ENCODE measurements at regions not wholly inside any gene's neighbourhood (a gene's known extent, or its start where the extent isn't known, plus 50 kb on each side); places are given as distances from the start of the nearest gene placed in this dataset.
A peak's percentile ranks its signal among the peaks of the same experiment; 100 is the strongest.

DNA sequence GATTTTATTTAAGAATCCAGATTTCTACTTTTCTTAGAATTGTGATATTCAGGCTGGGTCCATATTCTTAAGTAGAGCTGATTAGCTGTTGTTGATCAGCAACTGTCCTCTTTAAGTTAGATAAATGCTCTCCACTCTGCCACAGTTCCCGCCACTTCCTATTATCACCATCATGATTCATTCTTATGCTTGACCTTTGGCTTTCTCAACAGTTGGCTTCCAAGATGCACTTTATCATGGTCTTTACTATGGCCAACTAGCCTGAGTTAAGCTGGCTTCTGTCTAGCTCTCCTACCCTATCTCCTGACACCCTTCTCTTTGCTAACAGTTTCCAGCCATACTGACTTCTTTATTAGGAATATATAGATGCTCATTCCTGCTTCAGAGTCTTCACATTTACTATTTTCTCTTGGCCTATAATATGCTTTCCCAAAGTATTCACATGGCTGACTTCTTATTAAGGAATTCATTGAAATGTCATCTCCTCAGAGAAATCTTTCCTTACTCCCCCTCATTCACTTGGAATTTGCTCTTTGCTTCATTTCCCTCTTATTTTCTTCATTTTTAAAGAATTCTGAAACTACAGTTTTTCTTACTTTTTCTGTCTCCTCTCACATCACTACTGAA is 149.0 kb upstream of the IGF1 start:
- H3K4me3 ChIP-seq (ENCODE audit: low read length): peak overlapping the region; percentile 1
- H3K9me3 ChIP-seq (ENCODE audit: control insufficient read depth, low read length): peaks cover 19% of the 10 kb centered on the region
- peak; percentile 19 for DNase-seq (ENCODE audit: low read depth)
- peak overlapping the region; percentile 56 for H3K9ac ChIP-seq (ENCODE audit: low read length)
- H3K4me1 ChIP-seq (ENCODE audit: control insufficient read depth, insufficient read depth, low read length): peaks cover 50% of the 10 kb centered on the region
- no peaks in the 10 kb centered on the region for H3K27me3 ChIP-seq (replicated peaks; ENCODE audit: control insufficient read depth, insufficient read depth, low read length)
- no peaks in the 10 kb centered on the region for H3K36me3 ChIP-seq (ENCODE audit: control insufficient read depth, insufficient read depth, low read length, severe bottlenecking)

DNA sequence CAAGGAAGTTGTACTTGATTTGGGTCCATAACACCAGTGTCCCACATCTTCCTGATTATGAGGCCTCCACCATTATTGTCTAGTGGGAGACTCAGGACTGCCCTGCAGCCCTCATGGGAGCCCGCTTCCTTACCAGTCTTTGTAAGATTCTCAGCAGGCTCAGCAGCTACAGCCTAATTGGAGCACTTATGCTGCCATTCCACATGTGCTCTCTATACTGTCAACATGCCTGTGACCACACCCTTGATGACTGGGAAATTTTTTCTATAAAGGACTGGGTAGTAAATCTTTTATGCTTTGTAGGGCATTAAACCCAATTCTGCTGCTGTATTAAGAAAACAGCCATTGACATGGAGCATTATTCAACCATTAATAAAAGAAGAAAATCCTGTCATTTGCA is 145.5 kb upstream of the IGF1 start:
- Histone ChIP-seq H3K36me3 (ENCODE audit: control insufficient read depth, insufficient read depth, low read length, severe bottlenecking) (no peaks in the 10 kb centered on the region), H3K4me1 (ENCODE audit: control insufficient read depth, insufficient read depth, low read length) (peaks cover 24% of the 10 kb centered on the region), H3K4me3 (ENCODE audit: low read length) (no peak overlapping the region), H3K9me3 (ENCODE audit: control insufficient read depth, low read length) (peaks cover 19% of the 10 kb centered on the region), H3K27me3 (replicated peaks; ENCODE audit: control insufficient read depth, insufficient read depth, low read length) (no peaks in the 10 kb centered on the region), H3K9ac (ENCODE audit: low read length) (no peak overlapping the region)
- DNase-seq (ENCODE audit: low read depth): no peak

DNA sequence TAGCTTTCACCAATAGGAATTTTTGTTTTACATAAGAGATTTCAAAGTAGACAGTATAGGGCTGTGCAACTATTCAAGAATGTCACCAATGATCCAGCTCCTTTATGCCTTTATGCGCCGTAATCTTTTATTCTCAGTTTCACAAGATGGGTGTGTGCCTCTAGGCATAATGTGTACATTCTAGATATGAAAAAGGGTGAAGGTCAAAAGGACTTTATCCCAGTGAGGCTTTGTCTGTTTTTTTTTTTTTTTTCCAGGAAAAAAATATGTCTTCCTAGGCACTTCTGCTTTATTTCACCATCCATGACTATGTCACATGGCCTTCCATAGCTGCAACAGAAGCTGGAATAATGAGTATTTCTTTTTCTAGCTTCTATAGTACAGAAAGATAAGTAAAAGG is 142.3 kb upstream of the IGF1 start:
- Histone ChIP-seq H3K4me1 (ENCODE audit: control insufficient read depth, insufficient read depth, low read length) (no peaks in the 10 kb centered on the region), H3K4me3 (ENCODE audit: low read length) (no peak overlapping the region), H3K27me3 (replicated peaks; ENCODE audit: control insufficient read depth, insufficient read depth, low read length) (no peaks in the 10 kb centered on the region), H3K9ac (ENCODE audit: low read length) (no peak overlapping the region), H3K36me3 (ENCODE audit: control insufficient read depth, insufficient read depth, low read length, severe bottlenecking) (no peaks in the 10 kb centered on the region), H3K9me3 (ENCODE audit: control insufficient read depth, low read length) (peaks cover 12% of the 10 kb centered on the region)
- no peak for DNase-seq (ENCODE audit: low read depth)

GRCh38 chr12:102618197-102618877 is 138.0 kb upstream of the IGF1 start:
- Histone ChIP-seq H3K9me3 (ENCODE audit: control insufficient read depth, low read length) (no peaks in the 10 kb centered on the region), H3K4me1 (ENCODE audit: control insufficient read depth, insufficient read depth, low read length) (no peaks in the 10 kb centered on the region), H3K9ac (ENCODE audit: low read length) (no peak overlapping the region), H3K4me3 (ENCODE audit: low read length) (no peak overlapping the region), H3K36me3 (ENCODE audit: control insufficient read depth, insufficient read depth, low read length, severe bottlenecking) (no peaks in the 10 kb centered on the region), H3K27me3 (replicated peaks; ENCODE audit: control insufficient read depth, insufficient read depth, low read length) (no peaks in the 10 kb centered on the region)
- no peak for DNase-seq (ENCODE audit: low read depth)

DNA sequence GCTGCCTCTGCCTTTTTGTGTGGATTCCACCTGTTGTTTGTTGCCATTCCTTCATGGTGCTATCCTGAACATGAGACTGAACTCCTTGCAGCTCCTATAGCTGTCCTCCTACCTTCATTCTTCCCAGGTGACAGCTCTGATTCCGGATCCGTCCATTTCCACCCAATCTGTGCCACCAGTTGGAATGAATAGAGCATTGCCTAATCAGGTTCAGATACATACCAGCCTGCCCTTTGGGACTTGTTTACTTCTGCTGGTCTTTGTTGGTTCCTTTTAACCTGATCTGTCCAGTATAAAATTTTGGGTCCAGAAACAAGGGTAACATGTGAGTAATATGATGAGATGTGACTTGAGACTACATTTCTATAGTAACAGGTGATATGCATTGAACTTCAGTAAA is 136.3 kb upstream of the IGF1 start:
- no peak for DNase-seq (ENCODE audit: low read depth)
- H3K27me3 ChIP-seq (replicated peaks; ENCODE audit: control insufficient read depth, insufficient read depth, low read length): no peaks in the 10 kb centered on the region
- no peaks in the 10 kb centered on the region for H3K4me1 ChIP-seq (ENCODE audit: control insufficient read depth, insufficient read depth, low read length)
- no peak overlapping the region for H3K4me3 ChIP-seq (ENCODE audit: low read length)
- H3K9me3 ChIP-seq (ENCODE audit: control insufficient read depth, low read length): no peaks in the 10 kb centered on the region
- H3K9ac ChIP-seq (ENCODE audit: low read length): no peak overlapping the region
- H3K36me3 ChIP-seq (ENCODE audit: control insufficient read depth, insufficient read depth, low read length, severe bottlenecking): no peaks in the 10 kb centered on the region

DNA sequence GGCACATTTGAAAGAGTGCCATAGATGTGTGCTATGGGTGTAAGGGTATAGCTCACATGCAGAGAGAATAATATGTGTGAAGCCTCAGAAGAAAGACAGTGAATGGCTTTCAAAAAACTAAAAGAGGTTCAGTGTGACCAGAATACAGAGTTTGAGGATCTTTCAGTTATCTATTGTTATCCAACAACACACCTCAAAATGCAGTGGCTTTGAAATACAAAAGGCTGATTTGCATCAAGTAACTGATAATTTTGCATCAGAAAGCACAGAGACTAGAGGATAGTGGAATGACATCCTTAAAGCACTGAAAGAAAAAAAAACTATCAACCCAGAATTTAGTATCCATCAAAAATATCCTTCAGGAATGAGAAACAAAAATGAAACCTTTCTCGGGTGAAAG is 131.6 kb upstream of the IGF1 start:
- no peaks in the 10 kb centered on the region for H3K4me1 ChIP-seq (ENCODE audit: control insufficient read depth, insufficient read depth, low read length)
- no peaks in the 10 kb centered on the region for H3K27me3 ChIP-seq (replicated peaks; ENCODE audit: control insufficient read depth, insufficient read depth, low read length)
- no peak overlapping the region for H3K9ac ChIP-seq (ENCODE audit: low read length)
- H3K36me3 ChIP-seq (ENCODE audit: control insufficient read depth, insufficient read depth, low read length, severe bottlenecking): no peaks in the 10 kb centered on the region
- H3K9me3 ChIP-seq (ENCODE audit: control insufficient read depth, low read length): no peaks in the 10 kb centered on the region
- H3K4me3 ChIP-seq (ENCODE audit: low read length): no peak overlapping the region
- DNase-seq (ENCODE audit: low read depth): no peak

- Histone ChIP-seq H3K4me3 (ENCODE audit: low read length) (no peak overlapping the region), H3K9ac (ENCODE audit: low read length) (no peak overlapping the region), H3K4me1 (ENCODE audit: control insufficient read depth, insufficient read depth, low read length) (no peaks in the 10 kb centered on the region), H3K27me3 (replicated peaks; ENCODE audit: control insufficient read depth, insufficient read depth, low read length) (no peaks in the 10 kb centered on the region), H3K36me3 (ENCODE audit: control insufficient read depth, insufficient read depth, low read length, severe bottlenecking) (no peaks in the 10 kb centered on the region), H3K9me3 (ENCODE audit: control insufficient read depth, low read length) (no peaks in the 10 kb centered on the region)
- no peak for DNase-seq (ENCODE audit: low read depth)
These were observed 129.6 kb upstream of the IGF1 start for GRCh38 chr12:102609996-102610395.

DNA sequence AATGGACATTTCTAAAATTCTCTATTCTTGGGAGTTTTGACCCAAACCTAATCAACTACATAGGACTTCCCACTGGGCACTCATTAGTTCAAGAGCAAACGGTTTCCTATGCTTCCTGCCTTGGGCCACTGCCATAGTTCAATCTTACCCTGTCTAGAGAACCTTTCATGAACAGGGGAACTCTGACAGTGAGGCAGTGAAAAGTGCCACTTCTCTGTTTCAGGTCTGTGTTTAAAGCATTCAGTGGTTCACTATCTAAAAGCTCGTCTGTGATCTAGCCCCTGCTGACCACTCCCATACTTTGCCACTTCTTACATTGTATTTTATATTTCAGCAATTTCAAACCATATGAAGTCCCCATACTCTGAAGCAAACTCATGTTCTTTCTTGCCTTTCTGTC is 122.7 kb upstream of the IGF1 start:
- H3K9ac ChIP-seq (ENCODE audit: low read length): no peak overlapping the region
- no peaks in the 10 kb centered on the region for H3K9me3 ChIP-seq (ENCODE audit: control insufficient read depth, low read length)
- no peaks in the 10 kb centered on the region for H3K27me3 ChIP-seq (replicated peaks; ENCODE audit: control insufficient read depth, insufficient read depth, low read length)
- no peak for DNase-seq (ENCODE audit: low read depth)
- H3K4me3 ChIP-seq (ENCODE audit: low read length): no peak overlapping the region
- H3K4me1 ChIP-seq (ENCODE audit: control insufficient read depth, insufficient read depth, low read length): no peaks in the 10 kb centered on the region
- H3K36me3 ChIP-seq (ENCODE audit: control insufficient read depth, insufficient read depth, low read length, severe bottlenecking): no peaks in the 10 kb centered on the region

GRCh38 chr12:102602521-102602920 is 122.2 kb upstream of the IGF1 start:
- H3K36me3 ChIP-seq (ENCODE audit: control insufficient read depth, insufficient read depth, low read length, severe bottlenecking): no peaks in the 10 kb centered on the region
- no peaks in the 10 kb centered on the region for H3K27me3 ChIP-seq (replicated peaks; ENCODE audit: control insufficient read depth, insufficient read depth, low read length)
- H3K4me3 ChIP-seq (ENCODE audit: low read length): no peak overlapping the region
- no peak for DNase-seq (ENCODE audit: low read depth)
- no peaks in the 10 kb centered on the region for H3K9me3 ChIP-seq (ENCODE audit: control insufficient read depth, low read length)
- no peaks in the 10 kb centered on the region for H3K4me1 ChIP-seq (ENCODE audit: control insufficient read depth, insufficient read depth, low read length)
- H3K9ac ChIP-seq (ENCODE audit: low read length): no peak overlapping the region

- Histone ChIP-seq H3K9me3 (ENCODE audit: control insufficient read depth, low read length) (no peaks in the 10 kb centered on the region), H3K36me3 (ENCODE audit: control insufficient read depth, insufficient read depth, low read length, severe bottlenecking) (no peaks in the 10 kb centered on the region), H3K27me3 (replicated peaks; ENCODE audit: control insufficient read depth, insufficient read depth, low read length) (no peaks in the 10 kb centered on the region), H3K4me1 (ENCODE audit: control insufficient read depth, insufficient read depth, low read length) (no peaks in the 10 kb centered on the region), H3K4me3 (ENCODE audit: low read length) (no peak overlapping the region), H3K9ac (ENCODE audit: low read length) (no peak overlapping the region)
- DNase-seq (ENCODE audit: low read depth): no peak
These were observed 121.3 kb upstream of the IGF1 start for GRCh38 chr12:102601621-102602020.

DNA sequence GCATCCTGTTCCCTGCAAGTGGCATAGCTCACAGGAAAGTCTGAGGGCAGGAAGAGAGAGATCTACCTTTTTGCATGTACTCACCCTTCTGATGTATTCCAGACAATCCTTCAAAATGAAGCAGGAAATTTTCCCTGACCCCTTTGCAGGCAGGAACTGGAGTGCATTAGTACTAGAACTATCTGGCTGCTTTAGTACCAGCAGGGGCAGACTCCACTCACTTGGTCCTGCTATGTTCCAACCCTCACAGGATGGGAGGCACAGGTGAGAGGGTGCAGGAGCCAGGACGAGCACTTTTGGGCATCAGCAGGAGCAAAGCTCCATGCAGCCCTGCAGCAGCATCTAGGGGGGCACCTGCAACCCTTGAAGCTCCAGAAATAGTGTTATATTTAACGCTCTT is 116.3 kb upstream of the IGF1 start:
- H3K27me3 ChIP-seq (replicated peaks; ENCODE audit: control insufficient read depth, insufficient read depth, low read length): no peaks in the 10 kb centered on the region
- H3K9me3 ChIP-seq (ENCODE audit: control insufficient read depth, low read length): no peaks in the 10 kb centered on the region
- H3K4me1 ChIP-seq (ENCODE audit: control insufficient read depth, insufficient read depth, low read length): no peaks in the 10 kb centered on the region
- no peak for DNase-seq (ENCODE audit: low read depth)
- no peak overlapping the region for H3K9ac ChIP-seq (ENCODE audit: low read length)
- no peaks in the 10 kb centered on the region for H3K36me3 ChIP-seq (ENCODE audit: control insufficient read depth, insufficient read depth, low read length, severe bottlenecking)
- H3K4me3 ChIP-seq (ENCODE audit: low read length): no peak overlapping the region

- no peaks in the 10 kb centered on the region for H3K4me1 ChIP-seq (ENCODE audit: control insufficient read depth, insufficient read depth, low read length)
These were observed 115.7 kb upstream of the IGF1 start for GRCh38 chr12:102596031-102596430.

More at GRCh38 chr12:102596031-102596430, 115.7 kb upstream of the IGF1 start:
- H3K27me3 ChIP-seq (replicated peaks; ENCODE audit: control insufficient read depth, insufficient read depth, low read length): no peaks in the 10 kb centered on the region
- DNase-seq (ENCODE audit: low read depth): no peak
- no peak overlapping the region for H3K4me3 ChIP-seq (ENCODE audit: low read length)
- H3K9me3 ChIP-seq (ENCODE audit: control insufficient read depth, low read length): no peaks in the 10 kb centered on the region
- no peaks in the 10 kb centered on the region for H3K36me3 ChIP-seq (ENCODE audit: control insufficient read depth, insufficient read depth, low read length, severe bottlenecking)
- no peak overlapping the region for H3K9ac ChIP-seq (ENCODE audit: low read length)
